Renal cortical epithelial cell (primary cell): ENCODE measurements at regions not wholly inside any gene's neighbourhood (a gene's known extent, or its start where the extent isn't known, plus 50 kb on each side); places are given as distances from the start of the nearest gene placed in this dataset.

Experiments used
- DNase-seq: peaks from one replicate; pipeline ENCODE4 v3.0.0-alpha.2; 2011; ENCODE audit warnings: low read depth

DNA sequence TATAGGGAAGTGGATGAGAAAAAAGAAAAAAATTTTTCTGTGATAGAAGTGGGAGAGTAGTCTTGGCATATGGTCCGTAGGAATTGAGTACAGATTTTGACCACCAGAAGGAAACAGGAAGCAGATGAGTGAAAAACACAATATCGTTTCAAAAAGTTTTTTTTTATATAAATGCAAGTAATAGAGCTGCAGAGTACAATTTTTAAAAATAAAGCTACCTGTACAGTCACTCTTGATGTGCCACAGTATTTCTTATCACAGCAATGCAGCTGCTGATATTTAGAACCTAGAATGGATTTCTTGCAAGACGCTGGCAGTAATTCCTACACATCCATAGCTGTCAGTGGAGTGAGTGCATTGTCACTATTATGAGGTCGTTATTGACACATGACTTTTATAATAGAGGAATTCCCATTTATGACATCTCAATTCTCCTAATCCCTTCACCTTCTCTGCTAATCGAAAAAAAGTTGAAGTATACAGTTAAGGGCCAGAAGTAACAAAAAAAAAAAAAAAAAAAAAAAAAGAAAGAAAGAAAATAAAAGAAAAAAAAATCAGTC, 477.7 kb downstream of the TAF11L14 start:
- DNase-seq: no peak

GRCh38 chr5:18113721-18114120, 479.5 kb downstream of the TAF11L14 start:
- no peak for DNase-seq

GRCh38 chr5:18114151-18114757, 480.0 kb downstream of the TAF11L14 start:
- DNase-seq: no peak

DNA sequence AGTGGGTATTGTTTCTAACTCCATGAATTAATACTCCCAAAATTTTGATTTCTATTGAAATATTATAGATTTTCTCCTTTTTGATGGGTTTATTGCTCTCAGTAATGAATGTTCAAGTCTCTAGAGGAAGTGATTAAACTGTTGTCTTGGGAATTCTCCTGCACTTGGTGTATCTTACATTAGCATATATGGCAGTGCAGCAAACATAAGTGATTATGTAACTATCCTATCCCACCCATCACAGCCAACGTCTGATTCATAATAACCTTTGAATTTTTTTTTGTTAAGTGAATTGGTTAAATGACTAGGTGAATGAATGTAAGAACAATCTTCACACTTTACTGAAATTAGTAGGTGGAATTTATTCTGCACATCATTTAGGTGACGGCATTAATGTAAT, 483.7 kb downstream of the TAF11L14 start:
- no peak for DNase-seq

DNA sequence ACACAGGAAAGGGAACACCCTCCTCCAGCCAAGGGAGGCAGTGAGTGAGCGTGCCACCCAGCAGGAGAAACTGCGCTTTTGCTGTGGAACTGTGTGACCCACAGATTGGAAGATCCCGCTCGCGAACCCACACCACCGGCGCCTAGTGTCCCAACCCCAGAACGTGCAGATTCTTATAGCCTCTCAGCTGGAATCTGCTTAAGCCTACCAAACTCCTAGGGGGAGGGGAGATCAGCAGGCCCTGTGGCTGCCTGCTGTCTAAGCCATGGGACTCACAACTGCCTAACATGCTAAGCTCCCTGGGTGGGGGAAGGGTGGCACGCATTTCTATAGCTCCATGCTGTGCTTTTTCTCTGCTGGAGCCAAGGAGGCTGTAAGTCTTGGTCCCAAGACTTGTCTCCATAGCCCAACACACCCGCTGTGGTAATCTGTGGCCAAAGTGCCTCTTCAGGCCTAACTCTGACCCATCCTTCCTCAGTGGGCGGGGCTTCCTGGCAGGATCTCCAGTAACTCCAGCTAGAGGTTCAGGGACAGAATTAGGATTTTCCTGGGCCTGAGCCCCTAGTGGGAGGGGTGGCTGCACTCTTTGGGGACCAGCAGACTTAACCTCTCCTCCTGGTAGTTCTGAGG, 485.0 kb downstream of the TAF11L14 start:
- no peak for DNase-seq

DNA sequence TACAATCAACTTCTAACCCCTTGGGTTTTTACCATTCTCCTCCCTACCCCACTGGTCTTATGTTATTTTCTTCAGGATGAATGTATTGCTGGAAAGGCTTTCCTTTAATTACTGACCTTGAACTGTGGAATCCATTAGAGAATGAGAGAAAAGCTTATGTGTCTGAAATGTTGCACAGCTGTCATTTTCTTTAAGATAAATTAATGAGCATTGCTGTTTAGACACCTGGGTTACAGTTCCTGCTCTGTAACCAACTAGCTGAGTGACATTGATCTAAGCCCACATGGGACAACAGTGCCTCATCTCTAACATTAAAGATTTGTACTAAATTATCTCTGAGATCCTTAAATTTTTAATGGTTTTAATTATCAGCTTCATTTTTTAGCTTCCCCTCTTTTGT, 507.0 kb downstream of the TAF11L14 start:
- DNase-seq: no peak

DNA sequence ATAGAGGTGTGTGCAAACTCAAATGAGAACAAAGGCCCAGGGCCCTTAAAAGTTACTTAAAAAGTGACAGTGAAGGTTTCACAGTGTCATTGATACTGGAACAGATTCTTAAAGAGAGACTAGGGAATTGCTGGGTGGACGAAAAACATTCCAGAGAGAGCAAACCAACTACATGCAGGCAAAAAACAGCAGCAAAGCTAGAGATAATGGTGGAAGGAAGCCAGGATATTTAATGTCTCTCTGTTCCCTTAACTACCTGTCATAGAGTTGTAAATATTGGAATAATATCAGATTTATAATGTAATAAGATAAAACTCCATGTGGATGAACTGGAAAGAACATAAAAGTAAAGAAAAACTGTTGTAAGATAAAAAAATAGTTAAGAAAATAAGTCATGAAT, 508.6 kb downstream of the TAF11L14 start:
- DNase-seq: no peak

DNA sequence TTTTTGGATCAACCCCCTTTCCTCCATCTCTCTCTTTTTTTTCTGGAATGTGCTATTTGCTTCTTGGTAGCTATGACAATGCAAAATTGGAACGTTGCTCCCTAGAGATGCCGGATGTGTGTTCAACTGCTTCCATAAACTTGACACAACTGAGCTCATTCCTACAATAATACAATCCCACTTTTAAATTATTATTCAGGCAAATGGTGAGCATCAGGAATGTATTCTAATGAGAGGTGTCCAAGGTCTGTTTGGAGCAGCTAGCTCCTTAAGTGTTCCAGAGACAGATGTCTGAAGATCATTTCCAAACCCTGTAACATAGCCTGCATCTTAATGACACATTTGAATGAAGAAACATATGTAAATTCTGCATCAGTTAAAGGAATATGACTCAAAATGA, 518.4 kb downstream of the TAF11L14 start:
- no peak for DNase-seq

- no peak for DNase-seq
These were observed 523.9 kb downstream of the TAF11L14 start for GRCh38 chr5:18158166-18158565.

DNA sequence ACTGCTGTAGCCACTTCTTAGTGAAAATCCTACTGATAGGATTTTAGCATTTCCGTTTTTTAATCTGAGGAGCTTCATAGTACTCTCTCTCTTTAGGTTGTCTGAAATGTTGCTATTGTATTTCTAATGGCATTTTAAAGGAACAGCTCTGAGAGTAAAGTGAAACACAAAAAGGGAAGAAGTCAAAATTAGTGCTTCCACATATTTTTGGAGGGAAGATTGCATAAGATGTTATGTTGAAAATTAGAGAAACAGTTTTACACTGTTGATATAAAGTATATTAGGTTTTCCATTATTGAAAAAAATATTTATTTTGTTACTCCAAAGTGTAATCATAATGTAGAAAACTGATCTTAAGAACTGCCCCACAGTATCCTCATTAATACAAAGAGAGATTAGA, 525.1 kb downstream of the TAF11L14 start:
- no peak for DNase-seq

DNA sequence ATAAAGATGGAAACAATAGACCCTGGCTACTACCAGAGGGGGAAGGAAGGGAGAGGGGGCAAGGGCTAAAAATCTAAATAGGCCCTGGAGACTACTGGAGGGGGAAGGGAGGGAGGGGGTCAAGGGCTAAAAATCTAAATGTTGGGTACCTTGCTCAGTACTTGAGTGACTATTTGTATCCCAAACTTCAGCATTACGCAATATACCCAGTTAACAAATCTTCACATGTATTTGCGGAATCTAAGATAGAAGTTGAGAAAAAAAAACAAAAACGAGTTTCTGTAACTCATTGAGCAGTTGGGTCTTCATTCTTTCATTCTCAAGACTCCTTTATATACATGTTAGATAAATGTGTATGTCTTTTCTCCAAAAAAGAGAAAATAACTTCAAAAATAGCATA, 537.4 kb downstream of the TAF11L14 start:
- DNase-seq: no peak

DNA sequence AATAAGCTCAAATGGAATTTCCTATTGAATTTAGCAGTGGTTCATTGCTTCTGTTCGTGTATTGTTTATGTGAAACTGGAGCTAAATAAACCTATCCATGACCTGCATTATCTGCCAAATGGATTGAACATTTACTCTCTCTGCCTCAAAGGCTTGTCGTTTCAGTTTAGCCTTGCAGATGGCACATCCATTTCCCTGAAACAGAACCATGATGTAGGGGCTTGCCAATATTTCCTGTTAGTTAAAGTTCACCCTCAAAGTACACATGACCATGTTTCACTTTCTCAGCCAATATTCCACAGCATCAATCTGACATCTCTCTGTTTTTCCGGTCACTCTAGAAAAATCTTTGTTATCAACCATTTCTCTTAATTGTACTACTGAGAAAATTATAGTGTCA, 545.3 kb downstream of the TAF11L14 start:
- no peak for DNase-seq

- no peak for DNase-seq
These were observed 547.3 kb downstream of the TAF11L14 start for GRCh38 chr5:18181575-18181974.

- DNase-seq: no peak
These were observed 561.6 kb downstream of the TAF11L14 start for GRCh38 chr5:18195910-18196309.

DNA sequence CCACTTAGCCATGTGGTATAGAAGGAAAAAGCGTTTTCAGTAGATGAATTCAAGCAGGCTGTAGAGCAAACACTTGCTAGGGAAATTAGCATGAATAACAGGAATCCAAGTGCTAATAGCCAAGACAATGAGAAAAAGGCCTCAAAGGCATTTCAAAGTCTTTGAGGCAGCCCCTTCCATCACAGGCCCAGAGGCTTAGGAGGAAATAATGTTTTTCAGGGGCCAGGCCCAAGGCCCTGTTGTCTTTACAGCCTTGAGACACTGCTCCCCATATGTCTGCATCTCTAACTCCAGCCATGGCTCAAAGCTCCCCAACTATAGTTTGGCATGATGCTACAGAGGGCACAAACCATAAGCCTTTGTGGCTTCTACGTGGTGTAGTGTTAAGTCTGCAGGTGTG, 563.5 kb downstream of the TAF11L14 start:
- DNase-seq: no peak

- no peak for DNase-seq
These were observed 567.9 kb downstream of the TAF11L14 start for GRCh38 chr5:18202164-18202563.

DNA sequence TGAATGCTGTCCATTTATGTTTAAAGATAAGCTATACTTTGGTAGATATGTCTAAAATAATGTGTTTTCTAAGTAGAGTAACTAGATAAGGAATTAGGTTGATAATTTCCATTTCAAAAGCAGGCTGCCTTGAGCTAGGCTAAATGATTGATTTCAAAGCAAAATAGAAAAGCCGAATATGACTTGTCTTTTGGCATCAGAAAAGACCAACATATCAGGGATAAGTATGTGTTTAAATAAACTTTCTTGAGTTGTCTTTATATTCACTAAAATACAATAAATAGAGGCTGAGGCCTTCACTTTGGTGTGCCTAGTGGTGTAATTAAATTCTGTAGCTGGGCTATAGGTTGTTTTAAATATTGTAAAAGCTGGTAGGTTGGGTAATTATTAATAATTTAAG, 569.0 kb downstream of the TAF11L14 start:
- no peak for DNase-seq

GRCh38 chr5:18213666-18214065, 579.4 kb downstream of the TAF11L14 start:
- DNase-seq: no peak

DNA sequence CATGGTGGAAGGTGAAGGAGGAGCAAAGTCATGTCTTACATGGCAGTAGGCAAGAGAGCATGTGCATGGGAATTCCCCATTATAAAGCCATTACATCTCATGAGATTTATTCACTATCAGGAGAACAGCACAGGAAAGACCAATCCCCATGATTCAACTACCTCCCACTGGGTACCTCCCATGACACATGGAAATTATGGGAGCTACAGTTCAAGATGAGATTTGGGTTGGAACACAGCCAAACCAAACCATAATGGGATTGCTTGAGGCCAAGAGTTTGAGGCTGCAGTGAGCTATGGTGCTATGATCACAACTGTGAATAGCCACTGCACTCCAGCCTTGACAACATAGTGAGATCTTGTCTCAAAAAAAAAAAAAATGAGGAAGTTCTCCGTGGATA, 581.8 kb downstream of the TAF11L14 start:
- no peak for DNase-seq

DNA sequence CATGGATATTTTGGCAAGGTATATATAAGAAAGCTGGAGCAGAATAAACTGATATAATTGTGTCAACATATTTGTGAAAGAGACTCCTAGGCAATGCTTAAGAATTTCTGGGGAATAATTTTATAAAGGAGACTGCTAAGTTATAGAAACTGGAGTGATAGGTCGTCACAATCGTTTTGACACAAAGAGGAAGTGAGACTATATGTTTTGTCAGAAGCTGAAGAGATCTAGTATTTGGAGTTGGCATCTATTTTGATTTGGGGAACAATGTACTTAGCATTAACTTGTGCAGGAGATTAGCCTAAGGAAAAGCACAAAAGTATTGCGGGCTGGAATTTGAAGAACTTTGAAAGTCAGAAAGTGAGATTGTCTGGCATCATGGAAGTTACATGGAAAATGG, 582.5 kb downstream of the TAF11L14 start:
- DNase-seq: no peak

GRCh38 chr5:18219241-18219640, 585.0 kb downstream of the TAF11L14 start:
- no peak for DNase-seq

DNA sequence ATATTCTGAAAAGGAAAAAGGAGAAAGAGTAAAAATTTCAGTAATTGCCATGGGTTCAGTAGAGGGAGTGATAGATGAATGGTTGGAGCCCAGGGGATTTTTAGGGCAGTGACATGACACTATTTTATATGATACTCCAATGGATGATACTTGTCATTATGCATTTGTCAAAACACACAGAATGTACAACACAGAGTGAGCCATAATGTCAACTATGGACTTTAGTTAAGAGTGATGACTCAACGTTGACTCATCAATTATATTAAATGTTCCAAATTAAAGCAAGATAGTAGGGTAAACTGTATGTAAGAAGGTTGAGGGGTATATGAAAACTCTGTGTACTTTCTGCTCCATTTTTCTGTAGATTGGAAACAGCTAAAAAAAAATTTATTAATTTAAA, 586.4 kb downstream of the TAF11L14 start:
- no peak for DNase-seq

GRCh38 chr5:18236386-18236785, 602.1 kb downstream of the TAF11L14 start:
- no peak for DNase-seq

- DNase-seq: no peak
These were observed 604.1 kb downstream of the TAF11L14 start for GRCh38 chr5:18238321-18238720.
